ENCODE measurements at regions not wholly inside any gene's neighbourhood (a gene's known extent, or its start where the extent isn't known, plus 50 kb on each side); places are given as distances from the start of the nearest gene placed in this dataset.

GRCh38 chr3:30401971-30402370 lies 204.4 kb upstream of the TGFBR2 start:
- TF ChIP-seq CTCF (conservative IDR thresholded peaks at IDR 0.05; ENCODE audit: low read length): no peak
- TF ChIP-seq EZH2phosphoT487 (IDR thresholded peaks at IDR 0.05; ENCODE audit: borderline replicate concordance): no peak
